Fibroblast of peridontal ligament (primary cell): ENCODE measurements at regions not wholly inside any gene's neighbourhood (a gene's known extent, or its start where the extent isn't known, plus 50 kb on each side); places are given as distances from the start of the nearest gene placed in this dataset.
"Not testable (repeated sequence)": the region's sequence is repeated elsewhere in the genome, so short reads cannot be mapped to it uniquely, and the experiment has no call there.

Experiments
- DNase-seq: peaks from one replicate; pipeline ENCODE4 v3.0.0-alpha.2; 2010; ENCODE audit errors: extremely low read depth

- DNase-seq = no peak
Observed at GRCh38 chr22:49721211-49721763, 106.4 kb downstream of the BRD1 start.

- no peak for DNase-seq
Observed at GRCh38 chr22:49720279-49720959, 107.3 kb downstream of the BRD1 start.

- no peak for DNase-seq
Observed at GRCh38 chr22:49719046-49719445, 108.6 kb downstream of the BRD1 start.

- DNase-seq = no peak
Observed at GRCh38 chr22:49718396-49718795, 109.3 kb downstream of the BRD1 start.

- no peak for DNase-seq
Observed at GRCh38 chr22:49717322-49717919, 110.3 kb downstream of the BRD1 start.

- DNase-seq = no peak
Observed at GRCh38 chr22:49716441-49716840, 111.2 kb downstream of the BRD1 start.

GRCh38 chr22:49715450-49715849, 112.2 kb downstream of the BRD1 start:
- DNase-seq = no peak

- DNase-seq = no peak
Observed at GRCh38 chr22:49713003-49713402, 114.7 kb downstream of the BRD1 start.

GRCh38 chr22:49712195-49712791, 115.4 kb downstream of the BRD1 start:
- no peak for DNase-seq

- no peak for DNase-seq
Observed at GRCh38 chr22:49710746-49711145, 116.9 kb downstream of the BRD1 start.

- DNase-seq = no peak
Observed at GRCh38 chr22:49709464-49709863, 118.2 kb downstream of the BRD1 start.

GRCh38 chr22:49705972-49706352, 121.7 kb downstream of the BRD1 start:
- no peak for DNase-seq

- DNase-seq = no peak
Observed at GRCh38 chr22:49705216-49705971, 122.3 kb downstream of the BRD1 start.

GRCh38 chr22:49704345-49705215, 123.1 kb downstream of the BRD1 start:
- DNase-seq = no peak

- no peak for DNase-seq
Observed at GRCh38 chr22:49703990-49704344, 123.7 kb downstream of the BRD1 start.

GRCh38 chr22:49703505-49703904, 124.2 kb downstream of the BRD1 start:
- DNase-seq = no peak

- DNase-seq = no peak
Observed at GRCh38 chr22:49702068-49702397, 125.6 kb downstream of the BRD1 start.

GRCh38 chr22:49701380-49702067, 126.1 kb downstream of the BRD1 start:
- no peak for DNase-seq

- DNase-seq = no peak
Observed at GRCh38 chr22:49699928-49700498, 127.7 kb downstream of the BRD1 start.

GRCh38 chr22:49699476-49699875, 128.2 kb downstream of the BRD1 start:
- DNase-seq = no peak

GRCh38 chr22:49698616-49699015, 129.1 kb downstream of the BRD1 start:
- DNase-seq = not testable (repeated sequence)
